Hypothalamus (tissue), 51 donors: ENCODE measurements at regions not wholly inside any gene's neighbourhood (a gene's known extent, or its start where the extent isn't known, plus 50 kb on each side); places are given as distances from the start of the nearest gene placed in this dataset.

Experiments used
- DNase-seq, 51 donors: peaks; one replicate each; lab custom pipeline; 2025; lab: John Stamatoyannopoulos, UW

DNA sequence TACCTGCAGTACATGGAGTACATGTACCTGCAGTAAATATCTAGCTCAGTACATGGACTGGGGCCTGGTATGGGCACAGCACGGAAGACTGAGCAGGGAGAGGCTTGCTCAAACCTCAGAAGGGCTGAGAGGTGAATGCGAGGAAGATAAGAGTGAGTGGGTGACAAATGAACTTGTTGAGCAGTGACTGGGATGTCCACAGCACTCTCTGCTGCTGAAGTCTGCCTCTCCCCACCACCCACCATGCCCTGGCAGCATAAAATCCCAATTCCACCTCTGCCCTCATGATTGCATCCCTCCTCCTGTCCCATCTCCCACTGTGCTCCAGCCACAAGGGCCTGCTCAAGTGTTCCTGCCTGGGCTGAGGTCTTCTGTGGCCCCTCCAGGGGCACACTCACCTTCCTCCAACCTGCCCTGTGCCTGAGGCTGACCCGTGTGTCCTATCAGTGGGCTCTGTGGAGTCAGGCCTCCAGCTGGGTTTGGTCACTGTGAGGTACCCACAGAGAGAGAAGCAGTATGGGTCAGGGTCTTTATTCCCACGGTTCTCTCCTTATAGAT lies 114.2 kb downstream of the FOXD2 start:
- DNase-seq: no peak

DNA sequence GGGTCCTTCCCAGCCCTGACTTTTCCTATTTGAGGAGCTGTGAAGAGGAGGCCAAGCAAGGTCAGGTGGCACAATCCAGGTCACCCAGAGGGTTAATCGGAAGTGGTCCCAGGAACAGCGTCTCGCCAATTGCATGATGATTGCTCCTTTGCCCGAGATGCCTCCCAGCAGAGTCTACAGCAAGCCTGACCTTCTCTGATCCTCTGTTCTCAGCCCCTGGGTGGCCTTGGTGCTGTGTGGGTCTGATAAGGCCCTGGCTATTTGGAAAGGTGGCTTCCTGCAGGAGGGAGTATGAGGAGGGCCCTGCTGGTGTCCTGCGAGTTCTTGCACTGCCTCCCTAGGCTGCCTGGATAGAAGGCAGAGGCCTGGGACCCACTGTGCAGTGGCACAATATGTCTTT lies 116.2 kb downstream of the FOXD2 start:
- DNase-seq: peak in 2 of 51 donors; percentile 4 to 12

DNA sequence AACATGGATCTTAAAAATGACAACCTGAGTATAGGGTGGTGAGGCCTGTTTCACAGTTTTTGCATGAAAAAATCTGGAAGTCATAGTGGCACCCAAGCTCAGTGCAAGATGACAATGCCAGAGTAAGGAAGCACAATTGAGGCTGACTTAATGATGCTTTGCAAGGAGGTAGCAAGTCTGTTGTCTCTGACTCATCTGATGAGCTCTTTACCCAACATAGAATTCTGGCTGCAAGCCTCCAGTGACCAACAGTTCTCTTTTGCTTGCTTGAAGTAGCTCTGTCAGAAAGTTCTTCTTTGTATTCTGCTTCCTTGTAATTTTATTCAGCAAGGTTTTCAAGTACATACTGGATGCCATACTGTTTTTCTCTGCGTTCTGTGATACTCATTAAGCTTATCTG lies 117.1 kb downstream of the FOXD2 start:
- peak in 1 of 51 donors; percentile 10 for DNase-seq

DNA sequence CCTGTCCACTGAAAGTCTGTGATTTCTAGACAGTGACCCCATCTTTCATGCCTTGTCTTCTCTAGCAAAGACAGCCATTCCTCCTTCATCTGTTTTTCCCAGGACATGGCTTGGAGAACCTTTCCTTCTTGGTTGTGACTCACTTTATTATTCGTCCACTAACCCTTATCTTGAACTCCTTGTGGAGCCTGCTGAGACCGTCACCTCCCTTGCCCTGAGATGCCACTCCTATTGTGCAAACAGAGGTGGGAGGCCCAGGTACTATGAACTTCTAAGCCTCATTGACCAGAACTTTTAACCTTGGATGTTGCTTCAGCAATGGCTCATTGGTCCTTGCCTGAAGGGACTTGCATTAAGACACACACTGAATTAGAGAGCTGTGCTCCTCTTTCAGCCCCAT lies 117.5 kb downstream of the FOXD2 start:
- DNase-seq: no peak

DNA sequence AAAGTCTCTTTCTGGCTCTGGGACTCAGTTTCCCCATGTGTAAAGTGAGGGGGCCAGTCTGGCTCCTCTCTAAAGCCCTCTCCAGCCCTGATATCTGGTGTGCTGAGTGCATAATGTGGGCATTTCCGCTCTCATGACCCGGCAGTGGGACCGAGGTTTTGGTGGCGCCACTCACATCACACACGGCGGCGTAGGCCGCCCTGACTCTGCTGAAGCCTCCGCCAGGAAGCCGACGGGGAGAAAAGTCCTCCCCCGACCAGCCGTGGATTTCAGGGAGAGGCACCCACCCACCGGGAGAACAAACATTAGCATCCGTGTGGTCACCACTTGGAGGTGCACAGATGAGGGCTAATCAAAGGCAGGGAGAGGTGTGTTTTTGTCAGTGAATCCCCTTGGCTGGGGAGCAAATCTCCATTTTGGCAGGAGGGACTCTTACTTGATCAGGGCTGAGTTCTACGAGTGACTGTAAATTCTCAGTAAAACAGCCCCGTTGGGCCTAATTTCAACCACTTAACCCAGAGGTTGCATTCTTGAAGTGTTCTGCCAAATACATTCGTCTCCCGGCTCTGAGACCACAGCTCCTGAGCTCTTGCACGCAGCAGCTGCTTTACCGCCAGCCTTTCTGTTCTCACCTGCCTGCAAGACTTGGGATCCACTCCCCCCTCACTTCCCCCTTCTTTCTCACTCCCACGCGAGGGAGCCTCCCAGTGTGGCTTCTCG lies 118.2 kb downstream of the FOXD2 start:
- DNase-seq: no peak

DNA sequence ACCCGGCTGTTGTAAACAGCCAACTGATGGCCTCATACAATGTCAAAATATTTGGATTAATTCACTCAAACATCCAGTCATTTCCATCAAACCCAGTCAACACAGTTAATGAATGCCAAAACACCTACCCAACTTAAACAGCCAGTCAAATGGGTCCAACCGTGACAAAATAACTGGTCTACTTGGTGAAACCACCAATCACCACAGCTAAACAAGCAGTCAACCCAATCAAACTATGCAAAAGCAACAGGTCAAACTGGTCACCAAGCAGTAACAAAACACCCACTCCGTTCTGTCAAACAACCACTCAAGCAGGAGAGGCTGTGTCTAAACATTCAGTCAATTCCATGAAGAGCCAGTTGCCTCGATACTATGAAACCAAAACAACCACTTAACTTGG lies 119.2 kb downstream of the FOXD2 start:
- DNase-seq: no peak

DNA sequence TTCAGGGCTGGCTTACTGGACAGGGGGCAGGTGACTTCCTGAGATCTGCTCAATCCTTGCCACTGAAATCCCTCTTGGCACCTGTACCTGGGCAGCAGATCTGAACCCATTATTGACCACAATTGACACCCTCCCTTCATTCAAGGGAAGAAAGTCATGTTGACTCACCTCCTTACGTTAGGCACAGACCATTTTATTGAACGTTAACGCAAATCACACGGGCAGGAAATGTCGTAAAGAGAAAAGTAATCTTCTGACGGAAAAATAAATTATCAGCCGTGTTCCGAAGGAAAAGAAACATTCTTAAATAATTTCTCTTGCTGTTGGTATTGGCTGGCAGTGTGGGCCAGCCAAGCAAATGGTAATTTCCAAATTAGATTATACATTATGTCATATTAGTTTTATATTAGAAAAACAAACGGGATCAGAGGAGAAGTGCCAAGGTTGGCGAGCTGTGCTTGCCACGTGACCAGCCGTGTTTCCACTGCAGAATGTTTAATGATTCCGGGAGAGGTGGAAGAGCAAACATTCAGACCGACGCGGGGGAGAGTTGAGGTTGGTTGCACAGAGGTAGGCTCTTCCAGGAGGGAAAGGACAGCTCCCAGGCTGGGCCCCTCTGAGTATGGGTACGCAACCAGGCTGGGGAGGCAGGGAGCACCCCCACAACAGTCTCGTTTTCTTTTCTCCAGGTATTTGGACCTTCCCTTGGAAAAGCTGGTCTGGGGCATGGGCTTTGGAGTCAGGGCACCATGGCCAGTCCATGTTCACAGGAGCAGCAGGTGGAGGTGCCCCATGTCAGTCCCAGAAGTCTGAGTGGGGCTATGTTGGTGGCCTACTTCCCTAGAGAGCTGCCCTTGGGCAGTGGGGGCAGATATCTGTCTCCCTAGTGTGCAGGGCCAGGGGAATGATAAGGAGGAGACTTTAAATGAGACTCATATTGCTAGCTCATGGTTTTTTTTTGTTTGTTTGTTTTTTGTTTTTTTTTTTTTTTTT lies 121.1 kb downstream of the FOXD2 start:
- no peak for DNase-seq

DNA sequence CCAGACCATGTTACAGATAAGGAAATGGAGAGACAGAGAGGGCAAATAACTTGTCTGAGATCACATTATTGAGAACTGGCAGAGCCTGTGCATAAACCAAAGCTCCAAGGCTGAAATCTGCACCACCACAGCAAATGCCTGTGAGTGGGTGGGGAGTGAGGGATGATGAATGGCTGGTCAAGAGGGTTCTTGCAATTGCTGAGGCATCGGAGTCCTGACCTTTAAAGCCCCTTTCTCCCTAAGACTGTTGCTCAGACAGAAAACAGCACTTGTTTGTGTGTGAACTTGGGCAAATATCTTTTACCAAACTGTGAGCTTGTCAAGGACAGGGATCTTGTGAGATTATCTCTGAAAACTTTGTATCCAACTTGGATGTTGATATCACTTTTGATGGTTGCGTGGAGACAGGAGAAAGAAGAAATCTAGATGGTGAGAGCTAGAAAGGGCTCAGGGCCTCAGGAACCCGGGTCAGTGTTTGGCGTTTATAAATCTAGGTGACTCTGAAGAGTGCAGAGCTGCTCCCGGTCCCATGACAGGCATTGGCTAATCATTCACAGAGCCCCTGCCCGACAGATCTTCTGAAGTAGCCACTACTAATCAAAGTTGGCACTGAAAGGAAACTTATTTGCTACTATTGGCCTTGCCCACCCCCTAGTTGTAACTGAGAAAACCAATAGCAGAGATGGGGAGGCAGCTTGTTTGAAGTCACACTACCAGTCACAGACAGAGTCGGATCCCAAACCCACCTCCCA lies 122.3 kb downstream of the FOXD2 start:
- DNase-seq: no peak

DNA sequence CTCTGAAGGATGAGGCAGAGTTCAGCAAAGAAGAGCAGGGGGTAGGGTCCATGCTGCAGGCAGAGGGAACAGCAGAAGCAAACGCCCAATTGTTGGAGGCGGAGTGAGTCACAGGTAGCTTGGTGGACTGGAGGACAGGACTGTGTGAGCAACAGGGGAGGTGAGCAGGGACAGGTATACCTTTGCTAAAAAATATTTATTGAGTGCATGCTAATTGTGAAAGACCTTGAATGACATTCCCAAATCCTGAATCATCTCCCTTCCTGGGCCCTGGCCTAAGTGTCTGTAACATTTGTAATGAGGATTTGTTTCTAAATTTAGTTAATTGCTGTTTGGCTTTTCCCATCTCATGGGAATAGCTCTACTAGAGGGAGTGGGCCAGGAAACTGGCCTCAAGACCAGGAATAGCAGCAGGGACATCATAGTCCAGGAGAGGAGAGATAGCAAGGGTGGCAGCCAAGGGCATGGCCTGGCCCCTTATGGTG lies 123.7 kb downstream of the FOXD2 start:
- no peak for DNase-seq

DNA sequence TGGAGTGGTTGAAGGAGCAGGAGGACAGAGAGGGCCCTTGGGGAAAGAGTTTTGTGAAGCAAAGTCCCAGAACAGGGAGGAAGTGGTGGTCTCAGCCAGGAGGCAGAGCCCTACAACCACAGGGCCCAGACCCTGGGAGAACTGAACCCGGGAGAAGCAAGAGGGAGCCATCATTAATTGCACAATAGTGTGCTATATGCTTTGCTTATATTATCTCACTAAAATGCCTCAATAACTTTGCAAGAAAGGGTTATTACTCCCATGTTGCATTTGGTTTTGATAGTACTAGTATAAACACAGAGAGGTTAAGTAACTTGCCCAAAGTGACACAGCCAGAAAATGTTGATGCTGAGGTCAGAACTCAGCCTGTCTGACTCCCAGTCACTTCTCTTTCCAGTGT lies 124.3 kb downstream of the FOXD2 start:
- no peak for DNase-seq

DNA sequence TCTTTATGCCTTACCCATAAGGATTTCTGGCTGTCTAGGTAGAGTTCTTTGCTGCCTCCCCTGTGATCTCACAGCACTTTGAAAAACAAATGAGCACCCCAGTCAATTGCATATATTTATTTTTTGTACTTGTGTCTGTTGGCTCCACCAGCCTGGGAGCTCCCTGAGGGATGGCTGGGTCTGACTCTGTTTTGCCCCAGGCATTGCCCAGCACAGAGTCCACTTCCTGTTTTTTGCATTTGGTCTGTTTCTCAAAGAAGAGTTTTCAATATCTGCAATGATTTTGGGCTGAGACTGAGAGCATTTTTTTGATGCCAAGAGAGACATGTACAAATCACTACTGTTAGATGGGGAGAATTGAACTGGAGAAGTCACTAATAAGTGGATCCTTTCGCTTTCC lies 125.0 kb downstream of the FOXD2 start:
- DNase-seq: no peak

DNA sequence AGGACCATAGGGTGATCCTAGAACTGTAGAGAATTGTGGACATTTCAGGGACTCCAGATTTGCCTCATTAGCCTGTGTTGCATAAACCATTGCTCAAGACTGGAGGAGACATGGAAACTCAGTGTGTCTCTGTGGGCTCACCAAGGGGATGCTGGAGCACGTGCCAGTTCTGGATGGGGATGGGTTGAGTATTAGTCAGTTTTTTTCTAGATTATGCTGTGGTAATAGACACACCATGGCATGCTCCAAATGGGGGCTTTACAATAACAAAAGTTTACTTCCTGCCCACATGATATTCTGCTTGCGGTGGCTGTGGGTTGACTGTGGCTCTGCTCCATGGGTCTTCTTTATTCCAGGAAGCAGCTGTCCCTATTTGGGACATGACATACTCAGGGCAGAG lies 125.4 kb downstream of the FOXD2 start:
- no peak for DNase-seq

DNA sequence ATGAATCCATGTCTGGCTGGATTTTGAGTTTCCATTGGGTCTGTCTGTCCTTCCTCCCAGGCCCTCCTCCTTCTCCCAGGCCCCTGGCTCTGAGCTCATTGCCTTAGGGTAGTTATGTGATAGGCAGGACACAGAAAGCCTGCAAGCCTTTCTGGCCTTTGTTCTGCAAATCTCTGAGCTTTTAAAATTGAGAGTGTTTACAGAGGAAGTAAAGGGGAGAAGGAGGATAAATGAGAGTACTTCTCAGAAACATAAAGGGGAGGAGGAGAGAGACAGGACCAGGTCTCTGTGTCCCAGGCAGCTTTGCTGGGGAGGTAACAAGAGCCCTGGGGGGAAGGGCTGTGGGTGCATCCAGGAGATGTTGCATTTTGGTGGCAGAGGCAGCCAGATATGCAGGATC lies 126.7 kb downstream of the FOXD2 start:
- no peak for DNase-seq

DNA sequence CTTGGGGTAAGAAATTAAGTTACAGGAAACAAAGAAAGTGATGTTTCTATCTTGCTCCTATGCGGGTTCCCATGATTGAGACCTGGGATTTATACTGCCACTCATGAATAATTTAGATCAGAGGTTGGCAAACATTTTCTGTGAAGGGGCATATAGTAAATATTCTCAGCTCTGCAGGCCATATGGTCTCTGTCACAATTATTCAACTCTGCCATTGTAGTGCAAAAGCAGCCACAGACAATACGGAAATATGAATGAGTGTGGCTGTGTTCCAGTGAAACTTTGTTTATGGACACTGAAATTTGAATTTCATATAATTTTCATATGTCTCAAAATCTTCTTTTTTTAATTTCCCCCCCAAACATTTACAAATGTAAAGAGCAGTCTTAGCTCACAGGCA lies 127.2 kb downstream of the FOXD2 start:
- no peak for DNase-seq

DNA sequence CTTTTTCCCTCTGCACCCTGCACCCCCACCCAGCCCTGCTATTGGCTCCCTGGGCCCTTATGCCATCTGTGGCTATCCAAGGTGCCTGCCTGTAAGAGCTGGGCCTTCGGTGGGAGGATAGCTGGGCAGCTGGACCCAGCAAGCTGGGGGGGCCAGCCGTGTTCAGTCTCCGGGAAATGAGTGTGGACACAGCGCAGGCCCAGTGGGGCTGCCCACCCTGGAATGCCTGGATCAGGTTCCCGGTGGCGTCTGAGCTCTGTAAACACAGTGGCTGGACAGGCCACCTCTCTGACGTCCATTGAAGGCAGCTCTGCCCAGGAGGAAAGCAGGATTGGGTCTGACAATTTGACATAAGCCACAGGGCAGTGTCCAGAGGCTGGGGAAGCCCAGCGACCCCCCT lies 127.8 kb downstream of the FOXD2 start:
- no peak for DNase-seq

DNA sequence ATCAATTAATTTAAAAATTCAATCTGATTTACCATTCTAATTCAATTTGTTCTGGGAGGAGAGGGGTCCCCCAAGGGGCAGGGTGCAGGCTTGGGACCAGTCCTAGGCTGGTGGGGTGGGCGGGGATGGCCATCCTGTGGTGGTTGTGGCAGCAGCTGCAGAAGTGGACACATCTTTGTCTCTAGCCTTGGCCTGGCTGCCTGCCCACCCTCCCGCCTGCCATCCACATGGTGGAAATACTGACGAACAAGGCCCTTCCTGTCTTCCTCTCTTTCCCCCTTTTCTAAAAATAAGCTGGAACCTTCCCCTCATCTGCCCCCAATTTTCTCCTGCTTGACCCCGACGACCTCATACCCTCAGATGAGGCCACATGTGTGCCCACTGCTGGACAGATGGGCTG lies 130.9 kb downstream of the FOXD2 start:
- peak in 39 of 51 donors; percentile 7 to 82 (median 48) for DNase-seq

DNA sequence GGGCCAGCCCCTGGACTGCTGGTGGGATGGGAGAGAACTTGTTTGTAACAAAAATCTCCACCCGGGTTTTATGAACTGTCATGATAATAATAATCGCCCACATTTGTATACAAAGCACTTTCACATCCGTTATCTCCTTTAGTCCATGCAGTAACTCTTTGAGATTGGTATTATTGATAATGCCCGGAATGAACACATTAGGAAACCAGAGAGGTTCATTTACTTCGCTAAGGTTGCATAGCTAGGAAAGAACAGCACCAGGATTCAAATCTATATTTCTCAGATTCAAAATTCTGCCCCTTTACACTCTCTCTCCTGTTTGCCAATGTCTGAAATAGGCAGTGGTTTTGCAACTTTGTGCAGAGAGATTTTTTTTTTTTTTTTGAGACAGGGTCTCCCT lies 131.4 kb downstream of the FOXD2 start:
- DNase-seq: no peak

DNA sequence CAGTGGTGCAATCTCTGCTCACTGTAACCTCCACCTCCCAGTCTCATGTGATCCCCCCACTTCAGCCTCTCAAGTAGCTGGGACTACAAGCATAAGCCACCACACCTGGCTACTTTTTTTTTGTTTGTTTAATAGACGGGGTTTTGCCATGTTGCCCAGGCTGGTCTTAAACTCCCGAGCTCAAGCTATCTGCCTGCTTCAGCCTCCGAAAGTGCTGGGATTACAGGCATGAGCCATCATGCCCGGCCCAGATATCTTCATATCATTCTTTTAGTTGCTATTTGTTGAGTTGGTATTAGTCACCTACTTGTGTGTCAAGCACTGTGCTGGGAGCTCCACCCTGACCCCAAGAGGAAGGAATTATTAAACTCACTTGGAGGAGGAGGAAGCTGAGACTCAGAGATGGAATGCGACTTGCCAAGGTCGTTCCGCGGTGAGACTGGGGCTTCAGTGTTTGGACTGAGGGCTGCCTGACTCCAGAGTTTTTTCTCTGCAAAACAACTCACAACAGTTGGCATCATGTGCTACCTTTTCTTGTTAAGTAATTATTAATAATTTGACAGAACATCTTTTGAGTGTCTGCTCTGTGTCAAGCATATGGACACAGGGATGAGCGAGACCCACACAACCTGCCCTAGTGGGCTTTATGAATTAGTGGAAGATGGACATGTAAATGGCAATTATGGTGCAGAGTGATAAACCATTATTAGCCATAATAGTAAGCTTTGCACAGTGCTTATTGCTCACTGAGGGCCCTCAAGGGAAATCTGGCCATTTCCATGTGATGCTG lies 132.0 kb downstream of the FOXD2 start:
- DNase-seq: peak in 1 of 51 donors; percentile 10

DNA sequence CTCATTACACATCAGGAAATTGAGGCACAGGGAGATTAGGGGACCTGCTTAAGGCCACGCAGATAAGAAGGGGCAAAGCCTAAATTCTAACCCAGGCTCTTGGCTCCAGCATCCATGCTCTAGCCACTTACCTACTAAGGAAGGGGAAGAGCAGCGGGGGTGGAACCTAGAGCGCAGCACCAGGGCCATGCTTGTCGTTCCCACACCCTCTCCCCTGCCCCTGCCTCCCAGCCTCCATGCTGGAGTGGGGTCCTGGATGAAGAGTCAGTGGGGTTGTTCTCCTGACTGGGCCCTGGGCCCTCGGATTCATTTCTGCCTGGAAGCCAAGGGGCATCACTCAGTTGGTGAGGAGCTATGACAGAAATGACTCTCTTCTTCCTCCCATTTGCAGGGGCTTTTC lies 133.3 kb downstream of the FOXD2 start:
- DNase-seq: no peak

DNA sequence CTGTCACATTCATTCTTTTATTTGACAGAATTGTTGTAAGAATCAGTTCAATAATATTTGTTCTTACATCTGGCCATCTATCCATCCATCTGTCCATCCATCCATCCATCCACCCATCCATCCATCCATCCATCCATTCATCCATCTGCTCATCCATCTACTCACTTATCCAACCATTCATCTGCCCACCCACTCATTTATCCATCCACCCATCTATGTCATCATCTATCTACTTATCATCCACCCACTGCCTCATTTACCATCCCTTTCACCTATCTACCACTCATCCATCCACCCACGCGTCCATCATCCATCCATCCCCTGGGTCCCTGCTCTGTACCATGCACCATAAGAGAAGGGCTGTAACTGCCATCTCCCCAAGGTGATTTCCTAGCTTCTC lies 134.1 kb downstream of the FOXD2 start:
- no peak for DNase-seq
